GM18519 (cell line): ENCODE measurements at regions not wholly inside any gene's neighbourhood (a gene's known extent, or its start where the extent isn't known, plus 50 kb on each side); places are given as distances from the start of the nearest gene placed in this dataset.

Source experiments
- ATAC-seq: cut with Tn5 transposase; IDR thresholded peaks from one replicate; pipeline ENCODE4 v1.9.1; 2021; ENCODE audit warnings: mild to moderate bottlenecking, moderate library complexity; ENCODE audit not compliant: unreplicated experiment, low FRiP score

DNA sequence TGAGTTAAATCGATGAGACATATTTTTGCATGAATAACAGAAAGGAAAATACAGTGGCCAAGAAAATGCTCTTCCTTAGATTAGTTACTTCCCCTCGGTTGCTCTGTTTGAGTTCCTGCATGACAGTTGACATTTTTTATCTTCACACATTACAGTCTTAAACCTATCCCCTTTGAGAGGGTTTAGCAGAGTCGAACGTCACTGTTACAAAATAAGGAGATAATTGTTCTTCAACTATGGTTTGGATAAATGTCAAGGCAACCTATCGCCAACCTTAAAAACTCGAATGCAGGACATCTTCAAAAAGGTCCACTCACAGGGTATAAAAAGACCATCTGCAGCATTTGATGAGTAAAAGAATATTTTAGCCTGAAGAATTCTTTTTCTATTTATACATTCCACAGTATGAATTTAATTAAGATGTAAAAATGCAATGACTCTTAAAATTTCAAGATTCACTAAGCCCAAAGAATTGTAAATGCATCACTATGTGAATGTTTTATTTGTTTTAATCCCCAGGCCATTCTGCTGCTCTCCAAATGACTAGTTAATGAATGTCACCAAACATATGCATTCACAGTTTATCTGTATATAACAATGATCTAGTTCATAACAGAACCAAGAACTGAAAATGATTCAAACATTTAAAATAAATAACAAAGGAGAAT is 68.9 kb upstream of the COL11A1 start:
- no peak for ATAC-seq

DNA sequence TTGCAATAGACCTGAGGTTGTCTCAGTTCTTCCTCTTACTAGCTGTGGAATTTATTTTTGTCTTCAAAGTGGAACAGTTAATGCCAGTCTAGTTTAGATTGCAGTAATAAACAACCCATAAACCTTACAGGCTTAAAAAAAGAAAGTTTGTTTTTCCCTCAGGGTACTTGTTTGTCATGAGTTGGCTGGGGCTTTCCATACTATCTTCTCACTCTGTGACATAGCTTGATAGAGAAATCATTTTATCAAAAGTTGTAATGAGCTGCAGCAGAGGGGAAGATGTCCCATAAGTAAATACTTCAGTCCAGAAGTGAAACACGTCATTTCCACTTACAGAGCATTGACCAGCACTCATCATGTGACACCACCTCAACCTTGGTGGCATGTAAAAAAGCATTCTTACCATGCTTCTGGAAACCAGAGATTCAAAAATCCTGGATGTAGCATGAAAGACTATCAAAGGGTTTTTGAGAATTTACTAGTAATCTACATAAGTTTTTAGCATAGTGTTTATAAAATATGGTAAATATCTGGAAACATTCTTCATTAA is 62.8 kb upstream of the COL11A1 start:
- no peak for ATAC-seq

DNA sequence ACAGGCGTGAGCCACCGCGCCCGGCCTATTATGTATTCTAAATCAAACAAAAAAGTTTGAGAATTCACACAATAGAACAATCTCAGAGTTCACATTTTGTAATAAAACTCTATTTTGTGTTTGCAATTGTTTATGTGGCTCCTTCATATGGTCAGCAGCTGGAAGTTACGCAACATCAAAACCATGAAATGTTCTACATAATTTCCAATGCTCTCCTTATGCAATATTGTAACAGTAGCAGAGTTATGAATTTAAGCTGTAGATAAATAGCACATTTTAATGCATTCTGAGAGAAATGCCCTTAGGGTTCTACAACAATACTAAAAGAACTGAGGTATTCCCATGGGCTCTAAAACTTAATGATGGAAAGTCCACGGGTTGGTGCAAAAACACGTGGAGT is 62.3 kb upstream of the COL11A1 start:
- ATAC-seq, result no peak

DNA sequence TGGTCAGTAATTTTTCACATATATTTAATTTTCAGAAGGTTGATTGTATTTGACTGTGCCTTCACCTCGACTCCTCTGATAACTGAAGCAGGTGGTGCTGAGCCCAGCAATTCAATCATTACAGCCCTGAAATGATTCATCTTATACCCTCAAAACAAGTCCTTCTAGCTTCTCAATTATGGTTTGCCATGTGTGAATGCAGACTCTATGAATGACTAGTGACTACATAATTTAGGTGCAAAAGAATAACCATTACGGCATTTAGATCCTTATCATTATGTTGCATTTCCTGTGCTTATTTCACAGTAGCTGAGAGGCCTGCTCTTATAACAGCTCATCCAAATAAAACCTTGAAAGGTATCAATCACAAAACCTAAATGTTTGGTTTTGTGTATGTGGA is 54.0 kb upstream of the COL11A1 start:
- no peak for ATAC-seq

DNA sequence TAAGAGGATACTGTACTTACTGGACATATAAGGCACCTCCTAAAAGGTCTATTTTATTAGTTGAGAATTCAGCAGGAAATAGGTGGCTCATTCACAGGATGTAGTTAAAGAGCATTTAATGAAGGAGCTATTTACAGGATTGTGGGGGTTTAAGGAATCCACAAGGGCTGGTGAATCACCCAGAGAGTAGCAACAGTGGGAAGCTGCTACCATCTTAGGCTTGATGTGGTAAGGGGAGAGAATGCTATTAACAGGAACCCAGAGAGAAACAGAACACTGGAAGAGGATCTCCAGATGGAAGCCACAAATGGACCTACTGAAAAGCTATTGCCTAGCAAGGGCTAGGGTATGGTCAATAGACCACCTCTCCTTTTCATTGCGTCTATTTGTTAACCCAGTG is 52.0 kb upstream of the COL11A1 start:
- no peak for ATAC-seq
